Stimulated activated CD4-positive, alpha-beta T cell treated with anti-CD3 and anti-CD28 coated beads, TNF-alpha, amount 100 ng/mL, for 1 hour (primary cell): ENCODE measurements at regions not wholly inside any gene's neighbourhood (a gene's known extent, or its start where the extent isn't known, plus 50 kb on each side); places are given as distances from the start of the nearest gene placed in this dataset.

Experiments used
- DNase-seq, 3 donors: peaks; one replicate each; pipeline ENCODE4 v3.0.0-alpha.2; 2020; ENCODE audit warnings: low read depth in 3 of 3, low spot score in 1 of 3

DNA sequence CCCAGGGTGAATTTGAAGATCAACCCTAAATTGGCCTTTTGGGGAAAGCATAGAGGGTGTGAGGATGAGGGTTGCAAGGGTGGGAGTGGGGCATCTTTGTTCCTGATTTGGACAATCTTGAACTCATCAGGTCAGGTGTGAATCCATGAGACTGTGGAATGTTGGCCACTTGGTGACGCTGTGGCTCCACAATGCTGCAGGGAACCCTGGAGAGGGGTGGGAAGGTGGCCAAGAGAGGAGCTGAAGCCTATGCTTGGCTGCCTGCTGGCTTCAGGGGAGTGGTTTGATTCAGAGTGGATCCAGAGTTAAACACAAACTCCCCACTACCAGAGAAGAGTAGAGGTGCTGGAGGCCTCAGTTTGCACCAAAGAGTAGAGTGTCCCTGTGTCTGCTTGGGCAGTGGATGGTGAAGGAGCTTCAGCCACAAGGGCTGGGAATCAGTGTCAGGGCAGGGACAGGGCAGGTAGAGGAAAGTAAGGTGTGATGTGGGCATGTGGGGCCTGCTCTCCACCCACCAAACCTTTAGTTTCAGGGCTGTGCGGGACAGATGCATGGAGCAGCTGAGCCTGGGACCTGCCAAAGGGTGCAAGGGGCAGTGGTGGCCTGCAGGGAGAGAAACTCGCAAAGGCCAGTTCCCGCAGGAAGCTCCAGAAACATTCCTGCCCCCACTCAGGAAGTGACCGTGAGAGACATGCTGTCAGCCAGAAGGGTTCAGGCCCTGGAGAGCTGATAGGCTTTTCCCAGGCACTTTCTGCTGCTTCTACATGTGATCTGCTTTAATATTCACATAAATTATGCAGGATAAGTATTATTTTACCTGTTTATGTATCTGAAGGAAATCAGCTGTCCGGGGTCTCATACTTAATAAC, 81.0 kb upstream of the PRSS58 start:
- no peak for DNase-seq

DNA sequence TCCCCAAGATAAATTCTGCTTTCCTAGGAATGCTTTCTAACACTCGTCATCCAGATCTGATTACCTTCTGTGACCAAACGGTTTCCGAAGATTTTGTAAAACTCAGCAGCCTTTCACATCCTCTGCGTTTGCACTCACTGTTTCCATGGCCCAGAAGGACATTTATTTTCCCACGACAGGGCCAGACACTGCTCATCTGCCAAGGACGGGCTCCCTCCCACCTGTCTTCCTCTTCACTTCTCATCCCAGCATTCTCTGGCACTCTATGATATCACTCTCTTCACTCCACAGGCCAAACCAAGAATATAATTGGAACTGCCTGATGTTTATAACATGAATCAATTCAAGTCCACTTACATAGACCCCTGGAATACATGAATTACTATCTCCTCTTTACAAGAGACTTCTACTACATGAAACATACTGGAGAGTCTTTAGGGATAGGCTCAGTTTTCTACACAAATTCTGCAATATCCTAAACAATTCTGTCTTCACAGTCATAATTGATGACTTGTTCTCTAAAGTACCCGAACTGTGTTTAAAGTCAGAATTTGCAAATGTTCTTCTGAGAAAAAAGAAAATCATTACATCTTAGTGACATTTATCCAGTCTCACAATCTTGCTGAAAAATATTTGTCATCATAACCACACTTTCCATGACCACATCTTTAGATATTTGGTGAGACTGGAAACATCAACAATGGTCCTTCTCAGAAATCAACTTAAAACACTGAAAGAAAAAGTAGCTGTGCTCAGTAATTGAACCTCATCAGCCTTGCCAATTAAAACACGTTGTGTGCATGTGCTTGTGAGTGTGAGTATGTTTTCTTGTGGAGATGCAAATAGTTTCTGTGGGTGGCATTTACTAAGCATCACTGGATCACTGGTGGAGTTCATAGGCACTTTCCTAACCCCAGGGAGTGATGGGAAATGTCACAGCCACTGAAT, 79.5 kb upstream of the PRSS58 start:
- DNase-seq, result no peak

GRCh38 chr7:142334806-142335205, 76.9 kb upstream of the PRSS58 start:
- no peak for DNase-seq

DNA sequence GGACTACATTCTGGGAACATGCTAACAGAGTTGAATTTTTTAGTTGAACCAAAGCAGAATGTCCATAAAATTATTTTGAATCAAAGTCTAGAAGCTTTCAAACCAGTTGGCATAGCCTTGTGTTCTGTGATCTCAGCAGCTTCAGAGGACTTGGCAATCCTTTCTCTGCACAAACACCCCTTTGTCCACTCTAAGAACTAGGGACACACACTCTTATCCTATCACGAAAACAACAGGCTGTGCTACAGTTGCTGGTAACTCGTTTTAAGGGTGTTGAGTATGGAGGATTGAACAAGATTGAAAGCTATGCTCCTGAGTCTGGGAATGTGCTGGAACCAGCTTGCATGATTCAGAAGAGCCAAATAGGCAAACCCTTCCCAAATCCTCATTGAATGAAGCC, 76.4 kb upstream of the PRSS58 start:
- DNase-seq, result no peak

- DNase-seq, result no peak
Observed at GRCh38 chr7:142332421-142332820, 74.6 kb upstream of the PRSS58 start.

GRCh38 chr7:142331941-142332340, 74.1 kb upstream of the PRSS58 start:
- DNase-seq, result no peak

DNA sequence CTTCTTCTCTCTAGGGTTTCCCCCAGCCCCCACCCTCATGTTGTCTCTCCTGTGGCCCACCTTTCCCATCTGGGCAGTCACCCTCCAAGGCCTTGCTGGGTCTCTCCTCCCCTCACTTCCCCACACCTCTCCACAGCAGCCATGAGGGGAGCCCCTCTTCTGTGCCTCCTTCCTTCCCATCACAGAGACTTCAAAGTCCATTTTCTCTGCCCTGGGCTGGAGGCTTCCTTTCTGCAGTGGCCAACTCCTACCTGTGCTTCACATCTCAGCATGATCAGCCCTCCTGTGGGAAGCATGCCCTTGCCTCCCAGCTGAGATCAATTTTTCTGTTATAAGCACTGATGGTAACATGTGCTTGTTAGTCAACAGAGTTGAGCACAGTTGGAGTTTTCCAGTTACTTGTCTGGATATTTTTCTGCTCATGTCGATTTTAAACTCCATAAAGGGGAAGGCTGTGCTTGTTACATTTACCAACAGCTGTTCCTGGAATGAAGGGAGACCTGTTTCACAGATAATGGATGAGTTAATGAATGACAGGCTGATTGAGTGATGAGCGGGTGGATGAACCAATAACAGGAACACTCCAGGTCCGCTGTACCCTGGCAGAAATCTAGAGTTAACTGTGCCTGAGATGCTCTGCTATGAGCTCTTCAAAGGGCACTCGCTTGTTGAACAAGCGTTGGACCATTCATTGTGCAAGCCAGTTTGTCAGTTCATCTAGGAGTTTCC, 71.4 kb upstream of the PRSS58 start:
- DNase-seq, result no peak

- DNase-seq, result no peak
Observed at GRCh38 chr7:142328551-142328950, 70.7 kb upstream of the PRSS58 start.

- DNase-seq, result no peak
Observed at GRCh38 chr7:142327628-142328405, 70.0 kb upstream of the PRSS58 start.

DNA sequence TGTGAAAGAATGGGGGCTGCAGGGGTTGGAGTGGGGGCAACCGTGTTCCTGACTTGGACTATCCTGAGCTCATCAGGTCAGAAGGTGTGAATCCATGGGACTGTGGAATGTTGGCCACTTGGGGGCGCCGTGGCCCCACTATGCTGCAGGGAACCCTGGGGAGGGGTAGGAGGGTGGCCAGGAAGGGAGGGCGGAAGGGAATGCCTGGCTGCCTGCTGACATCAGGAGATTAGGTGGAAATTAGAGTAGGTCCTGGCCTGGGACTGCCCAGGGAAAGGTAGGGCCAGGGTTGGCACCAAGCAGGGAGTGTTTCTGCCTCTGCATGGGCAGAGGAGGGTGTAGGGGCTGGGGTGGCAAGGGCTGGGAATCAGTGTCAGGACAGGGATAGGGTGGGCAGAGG, 65.8 kb upstream of the PRSS58 start:
- DNase-seq, result peak in 2 of 3 donors; percentile 7 to 43

- no peak for DNase-seq
Observed at GRCh38 chr7:142321391-142321790, 63.5 kb upstream of the PRSS58 start.

DNA sequence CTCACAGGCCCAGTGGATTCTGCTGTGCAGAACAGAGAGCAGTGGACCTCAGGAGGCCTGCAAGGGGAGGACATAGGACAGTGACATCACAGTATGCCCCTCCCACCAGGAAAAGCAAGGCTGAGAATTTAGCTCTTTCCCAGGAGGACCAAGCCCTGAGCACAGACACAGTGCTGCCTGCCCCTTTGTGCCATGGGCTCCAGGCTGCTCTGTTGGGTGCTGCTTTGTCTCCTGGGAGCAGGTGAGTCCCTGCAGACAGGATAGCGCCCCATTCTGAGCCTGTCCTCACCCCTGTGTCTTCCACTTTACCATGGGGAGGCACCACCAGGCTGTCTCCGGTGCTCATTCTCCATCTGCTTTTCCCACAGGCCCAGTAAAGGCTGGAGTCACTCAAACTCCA, 63.0 kb upstream of the PRSS58 start:
- no peak for DNase-seq

- DNase-seq, result peak in 1 of 3 donors; percentile 20
Observed at GRCh38 chr7:142319970-142320369, 62.1 kb upstream of the PRSS58 start.

DNA sequence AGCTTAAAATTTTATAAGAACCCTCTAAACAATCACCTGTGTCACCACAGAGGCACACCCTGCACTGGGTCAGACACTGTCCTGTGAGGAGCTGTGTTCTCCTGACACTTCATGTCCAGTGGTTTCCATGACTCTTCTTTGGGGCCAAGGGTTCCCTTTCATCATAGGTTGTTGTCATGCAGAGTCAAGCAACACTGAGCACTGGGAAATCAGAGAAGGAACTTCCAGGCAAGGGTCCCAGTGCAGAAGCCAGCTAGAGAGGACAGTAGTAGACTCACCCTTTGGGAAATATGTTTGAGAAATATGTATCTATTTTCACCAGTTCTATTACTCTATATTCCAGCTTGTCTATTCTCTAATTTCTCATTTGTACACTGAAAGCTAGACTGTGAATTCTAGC, 56.4 kb upstream of the PRSS58 start:
- no peak for DNase-seq

DNA sequence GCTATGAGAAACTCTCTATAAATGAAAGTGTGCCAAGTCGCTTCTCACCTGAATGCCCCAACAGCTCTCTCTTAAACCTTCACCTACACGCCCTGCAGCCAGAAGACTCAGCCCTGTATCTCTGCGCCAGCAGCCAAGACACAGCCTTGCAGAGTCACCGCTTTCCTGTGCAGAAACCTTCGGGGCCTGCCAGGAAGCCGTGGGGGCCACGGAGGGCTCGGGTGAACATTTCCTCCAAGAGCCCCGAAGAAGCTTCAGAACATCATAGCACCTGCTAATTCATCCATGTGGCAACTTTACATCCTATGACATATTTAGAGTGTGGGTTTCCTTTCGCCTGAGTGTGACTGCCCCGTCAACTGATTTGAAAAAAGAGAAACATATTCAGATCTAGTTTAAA, 55.7 kb upstream of the PRSS58 start:
- no peak for DNase-seq

GRCh38 chr7:142311876-142312275, 54.0 kb upstream of the PRSS58 start:
- no peak for DNase-seq

- no peak for DNase-seq
Observed at GRCh38 chr7:142308918-142309317, 51.1 kb upstream of the PRSS58 start.

DNA sequence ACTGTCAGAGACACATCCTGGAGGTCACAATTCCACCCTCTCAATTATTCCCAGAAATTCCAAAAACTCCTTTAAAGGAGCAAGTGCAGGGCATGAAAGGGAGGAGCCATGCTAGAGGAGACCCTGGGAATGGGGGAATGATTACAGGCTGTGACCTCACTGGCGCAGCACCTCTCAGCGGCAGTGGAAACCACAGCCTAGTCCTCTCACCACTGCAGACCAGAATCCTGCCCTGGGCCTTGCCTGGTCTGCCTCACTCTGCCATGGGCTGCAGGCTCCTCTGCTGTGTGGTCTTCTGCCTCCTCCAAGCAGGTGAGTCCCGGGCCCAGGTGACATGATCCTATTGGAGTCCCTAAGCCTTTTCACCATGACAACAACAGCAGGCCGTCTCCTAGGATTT, 50.5 kb upstream of the PRSS58 start:
- no peak for DNase-seq
